Fibroblast of skin of abdomen (primary cell): ENCODE measurements at regions not wholly inside any gene's neighbourhood (a gene's known extent, or its start where the extent isn't known, plus 50 kb on each side); places are given as distances from the start of the nearest gene placed in this dataset.
"Not testable (repeated sequence)": the region's sequence is repeated elsewhere in the genome, so short reads cannot be mapped to it uniquely, and the experiment has no call there.

Experiments
- DNase-seq: peaks from one replicate; pipeline ENCODE4 v3.0.0-alpha.2; 2013

DNA sequence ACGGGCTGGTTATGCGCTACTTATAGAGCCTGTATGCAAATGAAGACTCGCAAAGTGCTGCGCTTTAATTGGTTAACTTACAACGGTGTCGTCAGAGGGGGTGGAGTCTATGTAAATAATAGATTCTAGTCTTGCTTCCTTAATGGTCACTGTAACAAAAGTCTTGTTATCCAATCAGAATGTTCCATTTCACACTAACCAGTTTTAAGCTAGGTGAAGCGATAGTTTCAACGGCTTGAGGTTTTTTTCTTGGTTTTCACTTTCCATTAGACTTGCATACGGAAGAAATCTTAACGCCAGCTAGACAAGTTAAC is 66.9 kb downstream of the FAM72B start:
- not testable (repeated sequence) for DNase-seq

DNA sequence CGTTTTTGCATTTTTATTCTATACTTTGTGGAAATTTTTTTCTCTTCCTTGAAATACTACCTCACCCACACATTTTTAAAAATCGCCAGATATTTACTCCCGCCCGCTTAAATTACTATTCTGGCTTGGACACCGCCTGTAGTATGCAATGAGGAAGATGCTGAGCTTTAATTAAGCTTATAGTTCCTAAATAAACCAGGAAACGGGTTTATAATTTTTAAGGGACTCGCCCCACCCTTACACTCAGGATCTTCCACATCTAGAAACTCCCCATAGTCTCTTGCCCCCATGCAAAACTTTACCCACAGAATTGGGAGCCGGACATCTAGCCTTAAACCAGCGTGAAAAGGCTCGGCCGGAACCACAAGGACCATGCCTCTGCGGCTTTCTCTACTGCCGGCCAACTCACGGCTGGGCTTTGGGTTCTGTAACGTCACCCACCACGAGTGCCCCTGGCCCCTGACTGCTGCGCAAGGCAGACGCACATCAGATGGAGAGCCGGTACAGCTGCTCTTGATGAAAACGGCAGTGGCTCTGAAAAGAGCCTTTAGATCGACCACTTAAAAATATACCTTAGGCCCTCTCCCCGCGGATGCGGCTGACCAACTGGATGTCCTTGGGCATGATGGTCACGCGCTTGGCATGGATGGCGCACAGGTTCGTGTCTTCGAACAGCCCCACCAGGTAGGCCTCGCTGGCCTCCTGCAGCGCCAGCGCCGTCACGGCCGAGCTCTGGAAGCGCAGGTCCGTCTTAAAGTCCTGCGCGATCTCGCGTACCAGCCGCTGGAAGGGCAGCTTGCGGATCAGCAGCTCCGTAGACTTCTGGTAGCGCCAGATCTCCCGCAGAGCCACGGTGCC is 66.3 kb downstream of the FAM72B start:
- peak; percentile 20 for DNase-seq
